ENCODE measurements at regions not wholly inside any gene's neighbourhood (a gene's known extent, or its start where the extent isn't known, plus 50 kb on each side); places are given as distances from the start of the nearest gene placed in this dataset.

GRCh38 chr4:14596028-14596427, 406.3 kb upstream of the CPEB2 start:
- TF ChIP-seq GATA3 (IDR thresholded peaks at IDR 0.05; ENCODE audit: low read depth, low read length) = no peak
- no peak for TF ChIP-seq GATA2 (IDR thresholded peaks at IDR 0.05; ENCODE audit: low read depth, low read length)

Measured in SH-SY5Y (cell line).